H7 (cell line): ENCODE measurements at regions not wholly inside any gene's neighbourhood (a gene's known extent, or its start where the extent isn't known, plus 50 kb on each side); places are given as distances from the start of the nearest gene placed in this dataset.
"Not testable (repeated sequence)": the region's sequence is repeated elsewhere in the genome, so short reads cannot be mapped to it uniquely, and the experiment has no call there.

Source experiments
- DNase-seq: peaks from one replicate; pipeline ENCODE4 v3.0.0; 2012
- H3K27me3 ChIP-seq: 2 replicates; pipeline ENCODE4 v1.6.0; 2011; ENCODE audit warnings: mild to moderate bottlenecking, low read length; ENCODE audit not compliant: control insufficient read depth, insufficient read depth
- H3K36me3 ChIP-seq: replicated peaks from 2 replicates; pipeline ENCODE4 v1.5.1; 2011; ENCODE audit warnings: low read length; ENCODE audit not compliant: control insufficient read depth, insufficient read depth
- H3K4me3 ChIP-seq: 2 replicates; pipeline ENCODE4 v1.5.1; 2011; ENCODE audit warnings: low read depth, mild to moderate bottlenecking, control low read depth, low read length, moderate library complexity; ENCODE audit not compliant: insufficient read depth

- H3K27me3 ChIP-seq, result no peaks in the 10 kb centered on the region
- no peak for DNase-seq
- H3K36me3 ChIP-seq, result no peaks in the 10 kb centered on the region
- no peak overlapping the region for H3K4me3 ChIP-seq
Measured at GRCh38 chr3:36172699-36173098, 207.6 kb upstream of the STAC start.

DNA sequence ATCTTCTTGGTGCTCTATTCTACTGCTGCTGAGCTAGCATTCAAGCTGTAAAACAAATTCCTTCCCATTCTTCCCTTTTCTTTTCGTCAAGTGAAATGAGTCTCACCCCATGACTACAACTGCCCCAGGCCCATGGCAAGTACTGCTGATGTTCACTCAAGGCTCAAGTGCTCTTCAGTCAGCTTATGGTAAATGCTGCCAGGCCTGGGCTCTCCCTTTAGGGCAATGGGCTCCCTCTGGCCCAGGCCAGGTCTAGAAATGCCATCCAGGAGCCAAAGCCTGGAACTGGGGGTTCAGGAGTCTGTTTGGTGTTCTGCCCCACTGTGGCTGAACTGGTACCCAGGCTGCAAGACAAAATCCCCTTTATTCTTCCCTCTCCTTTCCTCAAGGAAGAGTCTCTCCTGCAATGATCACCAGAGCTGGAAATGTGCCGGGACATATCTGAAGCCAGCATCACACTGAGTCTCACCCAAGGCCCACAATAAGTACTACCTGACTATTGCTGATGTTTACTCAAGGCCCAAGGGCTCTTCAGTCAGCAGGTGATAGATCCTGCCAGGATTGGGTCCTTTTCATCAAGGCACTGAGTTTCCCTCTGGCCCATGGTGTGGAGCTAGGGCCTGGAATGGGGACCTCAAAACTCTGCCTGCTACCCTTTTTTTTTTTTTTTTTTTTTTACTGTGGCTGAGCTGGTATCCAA is 205.0 kb upstream of the STAC start:
- no peaks in the 10 kb centered on the region for H3K27me3 ChIP-seq
- no peaks in the 10 kb centered on the region for H3K36me3 ChIP-seq
- no peak for DNase-seq

DNA sequence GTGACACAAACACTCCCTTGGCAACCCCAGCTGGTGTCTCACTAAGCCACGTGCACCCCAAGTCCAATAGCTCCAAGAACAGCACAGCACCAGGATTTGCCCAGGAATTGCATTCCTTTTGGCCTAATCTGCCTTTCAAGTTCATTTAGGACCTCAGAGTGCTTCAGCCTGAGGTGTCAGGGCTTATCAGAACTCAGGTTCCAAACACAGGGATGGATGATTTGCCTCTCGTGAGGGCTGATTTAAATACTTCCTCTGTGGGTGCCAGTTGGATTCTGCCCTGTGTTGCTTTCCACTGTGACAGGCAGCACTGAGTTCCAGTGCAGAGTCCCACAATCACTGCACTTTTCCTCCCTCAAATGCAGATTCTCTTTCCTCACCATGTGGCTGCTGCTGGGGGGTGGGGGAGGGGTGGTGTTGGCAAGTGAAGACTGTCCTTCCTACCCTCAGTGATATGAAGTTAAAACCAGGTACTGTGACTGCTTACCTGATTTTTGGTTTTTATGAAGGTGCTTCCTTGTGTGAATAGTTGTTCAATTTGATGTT is 204.3 kb upstream of the STAC start:
- no peak overlapping the region for H3K4me3 ChIP-seq
- DNase-seq, result no peak
- H3K27me3 ChIP-seq, result no peaks in the 10 kb centered on the region
- H3K36me3 ChIP-seq, result no peaks in the 10 kb centered on the region

More for the DNA sequence above, 205.0 kb upstream of the STAC start:
- no peak overlapping the region for H3K4me3 ChIP-seq

DNA sequence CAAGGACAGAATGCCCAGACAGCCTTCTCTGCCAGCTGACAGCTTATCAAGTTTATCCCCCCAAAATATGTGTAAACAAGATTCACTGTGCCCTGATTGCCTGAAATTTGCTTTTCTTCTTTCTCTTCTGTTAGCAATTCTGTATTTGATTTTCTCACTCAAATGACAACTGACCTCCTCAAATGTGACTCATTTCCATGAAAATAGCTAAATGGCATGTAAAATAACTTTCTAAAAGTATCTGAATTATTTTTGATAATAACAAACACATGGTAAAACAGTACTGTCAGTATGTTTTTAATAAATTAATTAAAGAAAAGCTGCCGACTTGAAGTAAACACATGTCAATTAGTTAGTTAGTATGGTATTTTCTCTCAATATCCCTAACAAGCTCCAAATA is 202.3 kb upstream of the STAC start:
- Histone ChIP-seq H3K4me3 (no peak overlapping the region), H3K27me3 (no peaks in the 10 kb centered on the region), H3K36me3 (no peaks in the 10 kb centered on the region)
- DNase-seq, result no peak

- Histone ChIP-seq H3K4me3 (no peak overlapping the region), H3K27me3 (no peaks in the 10 kb centered on the region), H3K36me3 (no peaks in the 10 kb centered on the region)
- DNase-seq, result no peak
Measured at GRCh38 chr3:36182024-36182423, 198.3 kb upstream of the STAC start.

DNA sequence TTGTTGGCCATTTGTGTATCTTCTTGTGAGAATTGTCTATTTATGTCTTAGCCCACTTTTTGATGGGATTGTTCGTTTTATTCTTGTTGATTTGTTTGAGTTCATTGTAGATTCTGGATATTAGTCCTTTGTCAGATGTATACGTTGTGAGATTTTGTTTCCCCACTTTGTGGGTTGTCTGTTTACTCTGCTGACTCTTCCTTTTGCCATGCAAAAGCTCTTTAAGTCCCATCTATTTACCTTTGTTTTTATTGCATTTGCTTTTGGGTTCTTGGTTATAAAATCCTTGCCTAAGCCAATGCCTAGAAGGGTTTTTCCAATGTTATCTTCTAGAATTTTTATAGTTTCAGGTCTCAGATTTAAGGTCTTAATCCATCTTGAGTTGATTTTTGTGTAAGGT is 193.1 kb upstream of the STAC start:
- H3K4me3 ChIP-seq, H3K27me3 ChIP-seq, DNase-seq, H3K36me3 ChIP-seq: not testable (repeated sequence)

GRCh38 chr3:36192901-36193300 is 187.4 kb upstream of the STAC start:
- no peaks in the 10 kb centered on the region for H3K36me3 ChIP-seq
- no peak for DNase-seq
- no peak overlapping the region for H3K4me3 ChIP-seq
- no peaks in the 10 kb centered on the region for H3K27me3 ChIP-seq

GRCh38 chr3:36193448-36193847 is 186.9 kb upstream of the STAC start:
- DNase-seq, result no peak
- Histone ChIP-seq H3K4me3 (no peak overlapping the region), H3K27me3 (no peaks in the 10 kb centered on the region), H3K36me3 (no peaks in the 10 kb centered on the region)

GRCh38 chr3:36196058-36196457 is 184.2 kb upstream of the STAC start:
- H3K4me3 ChIP-seq, result no peak overlapping the region
- no peaks in the 10 kb centered on the region for H3K36me3 ChIP-seq
- no peak for DNase-seq
- no peaks in the 10 kb centered on the region for H3K27me3 ChIP-seq

DNA sequence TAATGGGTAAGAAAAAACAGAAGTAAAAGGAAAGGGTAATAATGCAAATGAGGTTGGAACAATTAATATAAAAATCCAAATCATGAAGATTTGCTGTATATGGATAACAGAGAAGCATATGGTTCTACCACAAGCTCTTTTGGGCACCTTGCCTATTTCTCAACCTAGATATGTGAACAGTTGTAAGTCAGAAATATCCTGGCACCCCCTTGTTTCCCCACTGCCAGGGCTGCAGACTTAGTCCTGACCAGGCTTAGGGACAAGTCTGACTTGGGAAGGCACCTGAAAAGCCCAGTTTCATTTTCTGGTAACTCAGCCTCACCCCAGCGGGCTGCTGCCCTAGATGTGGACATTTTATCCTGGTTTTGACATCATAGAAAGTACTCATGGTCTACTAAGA is 183.2 kb upstream of the STAC start:
- Histone ChIP-seq H3K4me3 (no peak overlapping the region), H3K27me3 (no peaks in the 10 kb centered on the region)

DNA sequence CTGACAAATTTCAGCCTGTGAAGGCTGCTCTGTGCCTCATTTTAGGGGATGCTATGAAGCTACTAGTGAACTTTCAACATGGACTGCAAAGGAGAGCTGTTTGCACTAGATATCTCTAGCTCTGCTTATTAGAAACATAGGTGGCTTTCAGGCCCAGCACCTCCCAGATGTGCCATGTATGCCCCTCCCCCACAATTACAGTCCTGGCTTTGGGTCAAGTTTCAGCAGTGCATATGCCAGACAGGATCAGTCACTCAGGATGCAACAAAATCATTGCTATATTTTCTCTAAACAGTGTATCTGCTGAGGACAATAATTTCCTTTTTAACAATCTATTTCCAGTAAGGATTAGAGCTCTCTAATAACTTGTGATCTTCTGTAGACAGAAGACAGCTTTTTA is 178.8 kb upstream of the STAC start:
- no peak for DNase-seq
- Histone ChIP-seq H3K36me3 (no peaks in the 10 kb centered on the region), H3K4me3 (no peak overlapping the region), H3K27me3 (no peaks in the 10 kb centered on the region)

More for the DNA sequence above, 183.2 kb upstream of the STAC start:
- H3K36me3 ChIP-seq, result no peaks in the 10 kb centered on the region
- no peak for DNase-seq

DNA sequence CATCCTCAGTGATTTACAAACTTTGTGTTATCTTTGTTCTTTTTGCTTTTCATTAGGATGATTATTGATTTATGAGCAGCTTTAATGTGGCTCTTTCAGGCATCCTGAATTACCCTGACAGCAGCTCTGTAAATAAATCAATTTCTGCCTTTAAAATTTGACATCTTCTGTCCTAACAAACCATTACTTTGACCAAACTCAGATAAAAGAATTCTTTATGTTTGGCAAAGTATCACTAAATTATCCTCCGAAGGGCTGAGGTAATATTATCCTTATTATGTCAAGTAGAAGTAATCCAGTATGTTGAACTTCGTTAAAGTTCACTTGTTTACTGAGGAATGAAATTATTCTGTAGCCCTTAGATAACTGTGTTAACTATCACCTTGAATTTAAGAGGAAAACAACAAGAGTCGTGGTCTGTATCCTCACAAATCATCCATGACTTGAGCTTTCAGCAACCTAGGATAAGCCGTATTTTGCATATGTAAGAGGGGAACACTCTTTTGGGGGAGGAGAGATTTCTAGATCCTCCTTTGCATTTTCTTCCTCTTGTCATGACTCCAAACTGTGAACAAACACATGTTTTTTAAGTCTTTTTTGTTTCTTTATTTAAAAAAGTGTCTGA is 173.2 kb upstream of the STAC start:
- DNase-seq, result peak; percentile 0
- no peak overlapping the region for H3K4me3 ChIP-seq
- no peaks in the 10 kb centered on the region for H3K27me3 ChIP-seq
- no peaks in the 10 kb centered on the region for H3K36me3 ChIP-seq

DNA sequence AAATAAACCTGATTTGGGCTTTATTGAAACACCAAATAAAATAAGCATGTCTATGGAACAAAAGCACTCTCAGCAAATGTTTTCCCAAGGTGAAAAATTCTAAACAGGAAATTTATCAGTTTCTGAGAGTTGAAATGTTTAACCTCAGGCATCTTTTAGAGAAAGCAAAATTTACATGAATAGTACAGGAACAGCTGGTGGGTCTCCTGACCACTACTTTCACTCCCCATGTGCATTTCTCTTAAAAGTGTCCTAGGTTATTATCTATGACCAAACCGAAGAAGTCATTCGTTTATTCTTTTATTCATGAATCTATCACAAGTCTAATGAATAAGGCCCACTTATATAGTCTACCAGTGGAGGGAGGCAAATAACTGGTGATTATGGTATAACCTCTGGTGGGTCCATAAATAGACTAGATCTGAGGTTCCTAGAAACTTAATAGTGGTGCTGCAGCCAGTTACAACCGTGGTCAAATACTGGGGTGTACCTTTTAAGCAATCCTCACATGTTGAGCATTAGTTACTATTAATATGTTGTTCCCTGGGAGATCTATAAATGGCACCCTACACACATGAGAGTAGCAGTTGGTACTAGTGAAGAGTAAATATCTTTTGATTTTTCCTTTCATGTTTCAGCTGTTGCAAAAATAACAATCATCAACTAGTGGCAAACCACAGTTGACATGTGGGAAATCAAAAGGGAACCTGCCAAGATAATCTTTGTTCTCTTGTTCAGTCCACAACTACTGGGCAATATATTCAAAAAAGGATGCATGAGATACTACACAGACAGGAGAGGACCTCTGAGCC is 169.3 kb upstream of the STAC start:
- Histone ChIP-seq H3K36me3 (no peaks in the 10 kb centered on the region), H3K27me3 (no peaks in the 10 kb centered on the region), H3K4me3 (no peak overlapping the region)
- DNase-seq, result no peak

- H3K27me3 ChIP-seq, result no peaks in the 10 kb centered on the region
- H3K4me3 ChIP-seq, result no peak overlapping the region
- H3K36me3 ChIP-seq, result no peaks in the 10 kb centered on the region
- no peak for DNase-seq
Measured at GRCh38 chr3:36211652-36211999, 168.7 kb upstream of the STAC start.

GRCh38 chr3:36212251-36212650 is 168.1 kb upstream of the STAC start:
- Histone ChIP-seq H3K4me3 (no peak overlapping the region), H3K27me3 (no peaks in the 10 kb centered on the region), H3K36me3 (no peaks in the 10 kb centered on the region)
- no peak for DNase-seq
